Transverse colon (tissue), 4 donors: ENCODE measurements at regions not wholly inside any gene's neighbourhood (a gene's known extent, or its start where the extent isn't known, plus 50 kb on each side); places are given as distances from the start of the nearest gene placed in this dataset.

Experiments
- DNase-seq: peaks from one replicate; pipeline ENCODE4 v3.0.0-alpha.2; 2019
- H3K27ac ChIP-seq, 4 donors: fragments of 200-600 bp; sonication (generic); 2 replicates each; pipeline ENCODE4 v1.5.1; 2016 to 2018; ENCODE audit warnings: inconsistent platforms in 4 of 4
- H3K27me3 ChIP-seq: fragments of 200-600 bp; sonication (generic); 2 replicates; pipeline ENCODE4 v1.5.1; 2017; ENCODE audit warnings: inconsistent platforms
- H3K36me3 ChIP-seq, 4 donors: fragments of 200-600 bp; sonication (generic); 2 replicates each; pipeline ENCODE4 v1.5.1; 2017 to 2019; ENCODE audit warnings: inconsistent platforms in 4 of 4
- H3K4me1 ChIP-seq, 4 donors: fragments of 200-600 bp; sonication (generic); 2 replicates each; pipeline ENCODE4 v1.5.1; 2017 to 2020; ENCODE audit warnings: inconsistent platforms in 4 of 4
- H3K4me3 ChIP-seq, 4 donors: fragments of 200-600 bp; sonication (generic); 1 replicate in 1 of 4; 2 replicates in 3 of 4; pipeline versions ENCODE4 v1.5.1 to v1.6.1; 2017 to 2019; ENCODE audit warnings: inconsistent platforms in 4 of 4
- H3K9me3 ChIP-seq, 2 donors: fragments of 200-600 bp; sonication (generic); 2 replicates each; pipeline ENCODE4 v1.5.1; 2017 to 2019; ENCODE audit warnings: inconsistent platforms in 2 of 2
- EP300 ChIP-seq: sonication (generic); formaldehyde crosslinking; IDR thresholded peaks from one replicate; pipeline ENCODE4 v1.6.1; 2017; ENCODE audit warnings: antibody characterized with exemption, low read depth
- POLR2A ChIP-seq: fragments of 450-650 bp; IDR thresholded peaks from one replicate; pipeline ENCODE4 v1.6.1; 2016; ENCODE audit warnings: antibody characterized with exemption, mild to moderate bottlenecking, moderate library complexity
- POLR2AphosphoS5 ChIP-seq, 3 donors: sonication (generic); formaldehyde crosslinking; IDR thresholded peaks; one replicate each; pipeline ENCODE4 v1.6.1; 2016; ENCODE audit warnings: antibody characterized with exemption in 3 of 3
- WGBS, 2 donors: methylation state at CpG; one replicate each; pipeline ENCODE4 v1.1.5; 2018; ENCODE audit warnings: low coverage in 1 of 2; 5-methylcytosine and 5-hydroxymethylcytosine counted together
- in situ Hi-C, 4 donors: fragments of 200-750 bp; cut with MboI; loops; one replicate each; pipeline versions ENCODE4 v1.15.0 to v1.15.1; 2017; ENCODE audit warnings: low sequenced_read_pairs in 3 of 4, low pct_ligation_motif_present in 1 of 4, low pct_unique_long_range_greater_than_20kb in 1 of 4
- intact Hi-C: fragments of 100-400 bp; cut with DNase I; formaldehyde crosslinking; loops from one replicate; pipeline ENCODE4 v1.15.1; 2023; ENCODE audit warnings: low total_unique reads
- TF ChIP-seq, protein P1 (sequence below), 5 experiments: fragments of 200-600 bp in 3 of 5; fragments of 450-650 bp in 2 of 5; sonication (generic) in 3 of 5; IDR thresholded peaks; 1 replicate in 2 of 5; 2 replicates in 3 of 5; pipeline ENCODE4 v1.5.1; 2016 to 2017; ENCODE audit warnings: antibody characterized with exemption in 5 of 5, inconsistent platforms in 3 of 5, mild to moderate bottlenecking in 2 of 5, moderate library complexity in 1 of 5

GRCh38 chr5:73381590-73382400 is 66.8 kb downstream of the FOXD1 start:
- Histone ChIP-seq H3K27ac (no peak overlapping the region), H3K4me1 (peaks cover 6 to 14% (median 12%) of the 10 kb centered on the region in 4 donors), H3K9me3 (peaks cover 13% of the 10 kb centered on the region in 2 donors), H3K27me3 (peaks cover 78% of the 10 kb centered on the region), H3K4me3 (peak overlapping the region in 3 of 4 donors; percentile 4 to 44 (median 17)), H3K36me3 (no peaks in the 10 kb centered on the region)
- WGBS, 2 donors = 18% methylated on average over 81 of the region's 90 CpGs; no CpG with 5 or more reads in 1 of the 2 donors
- intact Hi-C loops (no loop called here), in situ Hi-C loops (no loop called here)
- DNase-seq = no peak
- TF ChIP-seq POLR2A (no peak), EP300 (no peak), POLR2AphosphoS5 (IDR thresholded peaks at IDR 0.05) (no peak)
- TF ChIP-seq, protein P1, sequence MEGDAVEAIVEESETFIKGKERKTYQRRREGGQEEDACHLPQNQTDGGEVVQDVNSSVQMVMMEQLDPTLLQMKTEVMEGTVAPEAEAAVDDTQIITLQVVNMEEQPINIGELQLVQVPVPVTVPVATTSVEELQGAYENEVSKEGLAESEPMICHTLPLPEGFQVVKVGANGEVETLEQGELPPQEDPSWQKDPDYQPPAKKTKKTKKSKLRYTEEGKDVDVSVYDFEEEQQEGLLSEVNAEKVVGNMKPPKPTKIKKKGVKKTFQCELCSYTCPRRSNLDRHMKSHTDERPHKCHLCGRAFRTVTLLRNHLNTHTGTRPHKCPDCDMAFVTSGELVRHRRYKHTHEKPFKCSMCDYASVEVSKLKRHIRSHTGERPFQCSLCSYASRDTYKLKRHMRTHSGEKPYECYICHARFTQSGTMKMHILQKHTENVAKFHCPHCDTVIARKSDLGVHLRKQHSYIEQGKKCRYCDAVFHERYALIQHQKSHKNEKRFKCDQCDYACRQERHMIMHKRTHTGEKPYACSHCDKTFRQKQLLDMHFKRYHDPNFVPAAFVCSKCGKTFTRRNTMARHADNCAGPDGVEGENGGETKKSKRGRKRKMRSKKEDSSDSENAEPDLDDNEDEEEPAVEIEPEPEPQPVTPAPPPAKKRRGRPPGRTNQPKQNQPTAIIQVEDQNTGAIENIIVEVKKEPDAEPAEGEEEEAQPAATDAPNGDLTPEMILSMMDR (IDR thresholded peaks at IDR 0.05) = no peak

DNA sequence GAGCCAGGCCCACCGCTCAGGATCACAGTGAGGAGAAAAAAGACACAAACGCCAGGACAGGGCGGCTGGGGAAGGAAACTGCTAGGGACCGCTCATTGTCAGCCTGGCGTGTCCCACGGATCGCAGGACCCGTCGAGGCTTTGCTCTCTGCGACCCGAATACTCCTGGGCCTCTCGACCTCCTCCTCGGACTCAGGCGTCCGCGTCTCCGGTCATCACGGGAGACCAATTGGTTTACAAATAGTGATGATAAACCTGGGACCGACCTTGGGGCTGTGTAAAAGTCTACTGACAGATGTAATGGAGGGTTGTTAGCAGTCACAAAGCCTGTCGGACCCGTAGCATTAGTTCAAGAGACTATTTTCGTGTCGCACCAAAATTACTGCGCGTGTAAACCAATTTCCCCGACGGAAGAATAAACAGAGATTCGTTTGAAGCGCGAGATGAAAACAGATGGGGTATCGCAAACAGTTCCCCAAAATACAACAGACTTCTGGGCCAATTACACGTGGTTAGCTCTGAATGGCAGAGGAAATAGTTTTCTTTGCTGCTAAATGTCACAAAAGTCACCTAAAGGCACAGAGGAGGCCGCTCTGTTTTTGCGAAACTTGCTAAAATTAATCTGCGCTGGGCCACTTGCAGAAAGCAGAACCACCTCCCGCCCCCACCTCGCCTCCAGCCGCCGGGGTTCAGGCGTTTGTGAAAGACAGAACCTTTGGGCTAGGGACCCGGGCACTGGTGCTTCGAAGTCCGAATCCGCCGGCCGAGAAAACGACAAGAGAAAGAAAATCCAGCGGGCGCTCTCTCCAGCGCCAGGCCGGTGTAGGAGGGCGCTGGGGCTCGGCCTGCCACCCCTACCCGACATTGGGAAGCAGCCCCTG is 67.6 kb downstream of the FOXD1 start:
- Histone ChIP-seq H3K4me3 (peak overlapping the region in 2 of 4 donors; percentile 17 to 44), H3K4me1 (peaks cover 6 to 14% (median 12%) of the 10 kb centered on the region in 4 donors), H3K36me3 (no peaks in the 10 kb centered on the region), H3K27me3 (peaks cover 83% of the 10 kb centered on the region), H3K9me3 (peaks cover 13% of the 10 kb centered on the region in 2 donors), H3K27ac (no peak overlapping the region)
- no peak for DNase-seq
- WGBS, 2 donors = 61 to 65% methylated on average over 8 to 54 of the region's 54 CpGs
- TF ChIP-seq POLR2A = no peak
- no peak for TF ChIP-seq POLR2AphosphoS5 (IDR thresholded peaks at IDR 0.05)
- TF ChIP-seq EP300 = no peak
- TF ChIP-seq, protein P1 (IDR thresholded peaks at IDR 0.05) = no peak
- intact Hi-C loops = no loop called here
- in situ Hi-C loops = no loop called here

DNA sequence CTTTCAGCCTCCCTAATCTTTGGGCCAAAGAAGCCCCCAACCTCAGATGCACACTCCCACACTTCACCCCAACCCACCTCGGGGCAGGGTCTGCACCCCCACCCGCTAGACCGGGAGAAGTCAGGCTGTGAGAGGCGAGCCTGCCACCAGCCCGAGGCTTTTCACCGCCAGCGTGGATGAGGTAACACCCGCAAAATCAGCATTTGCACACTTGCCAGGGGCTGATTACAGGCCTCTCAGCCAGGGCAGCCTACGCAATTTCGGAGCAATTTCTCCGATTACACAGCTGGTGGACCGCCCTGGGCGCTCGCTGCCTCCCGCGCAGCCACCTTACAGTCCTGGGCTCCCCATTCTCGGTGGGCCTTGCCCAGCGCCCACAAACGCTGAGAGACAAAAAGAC is 68.5 kb downstream of the FOXD1 start:
- H3K27ac ChIP-seq = no peak overlapping the region
- WGBS, 2 donors = 55 to 64% methylated on average over 11 to 17 of the region's 19 CpGs
- in situ Hi-C loops (no loop called here), intact Hi-C loops (no loop called here)
- no peaks in the 10 kb centered on the region for H3K36me3 ChIP-seq
- H3K4me3 ChIP-seq = no peak overlapping the region
- H3K9me3 ChIP-seq = peaks cover 7 to 8% of the 10 kb centered on the region in 2 donors
- H3K27me3 ChIP-seq = peaks cover 84% of the 10 kb centered on the region
- H3K4me1 ChIP-seq = peaks cover 6 to 14% (median 12%) of the 10 kb centered on the region in 4 donors
- no peak for TF ChIP-seq EP300
- no peak for TF ChIP-seq POLR2AphosphoS5 (IDR thresholded peaks at IDR 0.05)
- TF ChIP-seq POLR2A = no peak
- TF ChIP-seq, protein P1 (IDR thresholded peaks at IDR 0.05) = no peak
- no peak for DNase-seq

- peaks cover 6 to 14% (median 12%) of the 10 kb centered on the region in 4 donors for H3K4me1 ChIP-seq
- peaks cover 81% of the 10 kb centered on the region for H3K27me3 ChIP-seq
- no peak overlapping the region for H3K4me3 ChIP-seq
- in situ Hi-C loops = no loop called here
- TF ChIP-seq EP300 (no peak), POLR2A (no peak), POLR2AphosphoS5 (IDR thresholded peaks at IDR 0.05) (no peak)
- TF ChIP-seq, protein P1 (IDR thresholded peaks at IDR 0.05) = no peak
- no peak overlapping the region for H3K27ac ChIP-seq
- peaks cover under 1 to 3% of the 10 kb centered on the region in 2 donors for H3K9me3 ChIP-seq
- no peaks in the 10 kb centered on the region for H3K36me3 ChIP-seq
- WGBS, 2 donors = 85 to 91% methylated on average over 3 of the region's 3 CpGs
- intact Hi-C loops = no loop called here
- no peak for DNase-seq
These were observed 69.1 kb downstream of the FOXD1 start for GRCh38 chr5:73379435-73379834.
